Panc1 (cell line): ENCODE measurements at regions not wholly inside any gene's neighbourhood (a gene's known extent, or its start where the extent isn't known, plus 50 kb on each side); places are given as distances from the start of the nearest gene placed in this dataset.

Source experiments
- ATAC-seq: fragments of 200-7000 bp; cut with Tn5 transposase; 2 replicates; pipeline ENCODE4 v1.9.1; 2020; ENCODE audit warnings: mild to moderate bottlenecking, moderate library complexity
- BruUV-seq: library from RNA; stranded (reverse); fragments of 400-500 nt; replicated peaks from 2 replicates; lab custom pipeline; 2021; lab: Mats Ljungman, UMichigan
- CTCF ChIA-PET: fragments of 300-600 bp; sonication (Branson Sonifier 250); formaldehyde crosslinking; loops from one replicate; lab custom pipeline; 2022; ENCODE audit warnings: antibody characterized with exemption; lab: Charles Lee
- POLR2A ChIA-PET: fragments of 300-600 bp; sonication (Branson Sonifier 250); formaldehyde crosslinking; loops from one replicate; lab custom pipeline; 2022; ENCODE audit warnings: antibody characterized with exemption; lab: Charles Lee
- DNase-seq: peaks from one replicate; pipeline ENCODE4 v3.0.0-alpha.2; 2010; ENCODE audit warnings: low read depth, low spot score
- H3K27ac ChIP-seq: 2 replicates; pipeline ENCODE4 v1.5.1; 2011; ENCODE audit warnings: mild to moderate bottlenecking, low read length, inconsistent platforms
- H3K27me3 ChIP-seq: fragments of 200-500 bp; sonication (Bioruptor generic); 2 replicates; pipeline ENCODE4 v1.6.0; 2014; ENCODE audit warnings: low read length, inconsistent platforms; ENCODE audit not compliant: control insufficient read depth, insufficient read depth
- H3K36me3 ChIP-seq: fragments of 200-500 bp; sonication (Bioruptor generic); 2 replicates; pipeline ENCODE4 v1.5.1; 2014; ENCODE audit warnings: inconsistent platforms, mild to moderate bottlenecking, low read length, moderate library complexity; ENCODE audit not compliant: control insufficient read depth, insufficient read depth
- H3K4me1 ChIP-seq: 2 replicates; pipeline ENCODE4 v1.5.1; 2011; ENCODE audit warnings: inconsistent platforms, mild to moderate bottlenecking, low read length, moderate library complexity; ENCODE audit not compliant: control insufficient read depth, insufficient read depth
- H3K4me3 ChIP-seq, 2 experiments: 2 replicates each; pipeline ENCODE4 v1.5.1; 2011 to 2012; ENCODE audit warnings: low read depth in 2 of 2, low read length in 2 of 2, mild to moderate bottlenecking in 2 of 2, inconsistent platforms in 1 of 2, moderate library complexity in 1 of 2
- H3K9me3 ChIP-seq: fragments of 200-500 bp; sonication (Bioruptor generic); 2 replicates; pipeline ENCODE4 v1.5.1; 2014; ENCODE audit warnings: low read depth, mild to moderate bottlenecking, inconsistent platforms, low read length, moderate library complexity; ENCODE audit not compliant: control insufficient read depth, insufficient read depth
- POLR2AphosphoS5 ChIP-seq: IDR thresholded peaks from 2 replicates; pipeline ENCODE4 v1.6.1; 2012; ENCODE audit warnings: mild to moderate bottlenecking, low read depth, low read length, moderate library complexity
- SIN3A ChIP-seq: IDR thresholded peaks from 2 replicates; pipeline ENCODE4 v1.6.1; 2012; ENCODE audit warnings: low read depth, mild to moderate bottlenecking, low read length, moderate library complexity, borderline replicate concordance; ENCODE audit not compliant: insufficient read depth
- TCF7L2 ChIP-seq: IDR thresholded peaks from 2 replicates; pipeline ENCODE4 v1.6.1; 2011; ENCODE audit warnings: mild to moderate bottlenecking, low read depth, low read length, inconsistent platforms
- in situ Hi-C: cut with HindIII; loops from 2 replicates; pipeline ENCODE4 v1.10.0; 2016; ENCODE audit warnings: low sequenced_read_pairs, low pct_unique_long_range_greater_than_20kb
- intact Hi-C: fragments of 100-400 bp; cut with micrococcal nuclease; formaldehyde crosslinking; loops from one replicate; pipeline ENCODE4 v1.10.0; 2022; ENCODE audit not compliant: unreplicated experiment
- TF ChIP-seq, protein P1 (sequence below): fragments of 450-650 bp; IDR thresholded peaks from 2 replicates; pipeline ENCODE4 v1.5.1; 2017; ENCODE audit warnings: mild to moderate bottlenecking
- TF ChIP-seq, protein P2 (sequence below), 2 experiments: IDR thresholded peaks; 2 replicates each; pipeline ENCODE4 v1.6.1; 2011 to 2012; ENCODE audit warnings: low read depth in 2 of 2, control low read depth in 1 of 2, low read length in 1 of 2, mild to moderate bottlenecking in 1 of 2, moderate library complexity in 1 of 2; ENCODE audit not compliant: insufficient read depth in 1 of 2

GRCh38 chr4:55186700-55187099 lies 61.3 kb upstream of the KDR start:
- H3K27ac ChIP-seq = no peak overlapping the region
- ChIA-PET POLR2A (no interaction called here), CTCF (interaction anchor here (1.2 kb wide), 1 partner anchor 215 kb away, joined by 7 read pairs; no protein-coding TSS in a partner anchor)
- H3K4me3 ChIP-seq = no peak overlapping the region
- H3K4me1 ChIP-seq = no peaks in the 10 kb centered on the region
- in situ Hi-C loops (no loop called here), intact Hi-C loops (no loop called here)
- no peak for TF ChIP-seq POLR2AphosphoS5
- TF ChIP-seq, protein P1, sequence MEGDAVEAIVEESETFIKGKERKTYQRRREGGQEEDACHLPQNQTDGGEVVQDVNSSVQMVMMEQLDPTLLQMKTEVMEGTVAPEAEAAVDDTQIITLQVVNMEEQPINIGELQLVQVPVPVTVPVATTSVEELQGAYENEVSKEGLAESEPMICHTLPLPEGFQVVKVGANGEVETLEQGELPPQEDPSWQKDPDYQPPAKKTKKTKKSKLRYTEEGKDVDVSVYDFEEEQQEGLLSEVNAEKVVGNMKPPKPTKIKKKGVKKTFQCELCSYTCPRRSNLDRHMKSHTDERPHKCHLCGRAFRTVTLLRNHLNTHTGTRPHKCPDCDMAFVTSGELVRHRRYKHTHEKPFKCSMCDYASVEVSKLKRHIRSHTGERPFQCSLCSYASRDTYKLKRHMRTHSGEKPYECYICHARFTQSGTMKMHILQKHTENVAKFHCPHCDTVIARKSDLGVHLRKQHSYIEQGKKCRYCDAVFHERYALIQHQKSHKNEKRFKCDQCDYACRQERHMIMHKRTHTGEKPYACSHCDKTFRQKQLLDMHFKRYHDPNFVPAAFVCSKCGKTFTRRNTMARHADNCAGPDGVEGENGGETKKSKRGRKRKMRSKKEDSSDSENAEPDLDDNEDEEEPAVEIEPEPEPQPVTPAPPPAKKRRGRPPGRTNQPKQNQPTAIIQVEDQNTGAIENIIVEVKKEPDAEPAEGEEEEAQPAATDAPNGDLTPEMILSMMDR = no peak
- no peak for TF ChIP-seq SIN3A
- TF ChIP-seq TCF7L2 = no peak
- TF ChIP-seq, protein P2, sequence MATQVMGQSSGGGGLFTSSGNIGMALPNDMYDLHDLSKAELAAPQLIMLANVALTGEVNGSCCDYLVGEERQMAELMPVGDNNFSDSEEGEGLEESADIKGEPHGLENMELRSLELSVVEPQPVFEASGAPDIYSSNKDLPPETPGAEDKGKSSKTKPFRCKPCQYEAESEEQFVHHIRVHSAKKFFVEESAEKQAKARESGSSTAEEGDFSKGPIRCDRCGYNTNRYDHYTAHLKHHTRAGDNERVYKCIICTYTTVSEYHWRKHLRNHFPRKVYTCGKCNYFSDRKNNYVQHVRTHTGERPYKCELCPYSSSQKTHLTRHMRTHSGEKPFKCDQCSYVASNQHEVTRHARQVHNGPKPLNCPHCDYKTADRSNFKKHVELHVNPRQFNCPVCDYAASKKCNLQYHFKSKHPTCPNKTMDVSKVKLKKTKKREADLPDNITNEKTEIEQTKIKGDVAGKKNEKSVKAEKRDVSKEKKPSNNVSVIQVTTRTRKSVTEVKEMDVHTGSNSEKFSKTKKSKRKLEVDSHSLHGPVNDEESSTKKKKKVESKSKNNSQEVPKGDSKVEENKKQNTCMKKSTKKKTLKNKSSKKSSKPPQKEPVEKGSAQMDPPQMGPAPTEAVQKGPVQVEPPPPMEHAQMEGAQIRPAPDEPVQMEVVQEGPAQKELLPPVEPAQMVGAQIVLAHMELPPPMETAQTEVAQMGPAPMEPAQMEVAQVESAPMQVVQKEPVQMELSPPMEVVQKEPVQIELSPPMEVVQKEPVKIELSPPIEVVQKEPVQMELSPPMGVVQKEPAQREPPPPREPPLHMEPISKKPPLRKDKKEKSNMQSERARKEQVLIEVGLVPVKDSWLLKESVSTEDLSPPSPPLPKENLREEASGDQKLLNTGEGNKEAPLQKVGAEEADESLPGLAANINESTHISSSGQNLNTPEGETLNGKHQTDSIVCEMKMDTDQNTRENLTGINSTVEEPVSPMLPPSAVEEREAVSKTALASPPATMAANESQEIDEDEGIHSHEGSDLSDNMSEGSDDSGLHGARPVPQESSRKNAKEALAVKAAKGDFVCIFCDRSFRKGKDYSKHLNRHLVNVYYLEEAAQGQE (IDR thresholded peaks at IDR 0.05; ENCODE audit: insufficient read depth in 1 of 2, low read depth in 2 of 2, low read length in 1 of 2) = no peak
- ATAC-seq (no peak), DNase-seq (no peak)
- no TSS peak for BruUV-seq
- no peaks in the 10 kb centered on the region for H3K9me3 ChIP-seq
- no peaks in the 10 kb centered on the region for H3K27me3 ChIP-seq
- no peaks in the 10 kb centered on the region for H3K36me3 ChIP-seq

DNA sequence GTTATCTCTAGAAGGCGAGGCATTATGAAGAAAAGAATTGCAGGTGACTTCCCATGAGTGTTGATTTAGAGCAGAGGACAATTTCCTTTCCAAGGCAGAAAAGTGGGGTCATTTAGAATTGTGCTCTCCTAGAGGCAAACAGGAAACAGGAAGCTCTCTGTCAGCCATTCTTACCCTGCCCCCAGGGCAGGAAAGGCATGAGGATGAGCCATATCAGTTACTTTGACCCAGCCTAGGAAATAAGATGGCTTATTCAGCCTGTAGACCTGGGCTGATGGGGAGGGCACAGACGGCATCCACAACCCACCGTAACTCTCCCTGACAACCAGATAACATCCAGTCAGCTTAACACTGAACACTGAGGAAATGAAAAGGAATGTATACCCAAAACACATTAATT lies 88.8 kb upstream of the KDR start:
- CTCF ChIA-PET = no interaction called here
- no TSS peak for BruUV-seq
- ATAC-seq = no peak

More for the DNA sequence above, 88.8 kb upstream of the KDR start:
- in situ Hi-C loops (no loop called here), intact Hi-C loops (no loop called here)
- POLR2A ChIA-PET = no interaction called here
- no peaks in the 10 kb centered on the region for H3K9me3 ChIP-seq
- no peak for DNase-seq
- no peaks in the 10 kb centered on the region for H3K36me3 ChIP-seq
- H3K27ac ChIP-seq = no peak overlapping the region
- H3K27me3 ChIP-seq = no peaks in the 10 kb centered on the region
- no peaks in the 10 kb centered on the region for H3K4me1 ChIP-seq
- no peak overlapping the region for H3K4me3 ChIP-seq
- TF ChIP-seq TCF7L2 = no peak
- no peak for TF ChIP-seq POLR2AphosphoS5
- TF ChIP-seq, protein P2 (IDR thresholded peaks at IDR 0.05; ENCODE audit: insufficient read depth in 1 of 2, low read depth in 2 of 2, low read length in 1 of 2) = no peak
- TF ChIP-seq, protein P1 = no peak
- TF ChIP-seq SIN3A = no peak
